Natural killer cell (primary cell): ENCODE measurements at regions not wholly inside any gene's neighbourhood (a gene's known extent, or its start where the extent isn't known, plus 50 kb on each side); places are given as distances from the start of the nearest gene placed in this dataset.

Source experiments
- ATAC-seq, 3 donors: fragments of 150-1000 bp in 2 of 3; fragments of 200-7000 bp in 1 of 3; cut with Tn5 transposase; 1 replicate in 1 of 3; 2 replicates in 2 of 3; pipeline ENCODE4 v1.10.0; 2021; ENCODE audit warnings: mild to moderate bottlenecking in 2 of 3, moderate library complexity in 2 of 3
- DNase-seq, 2 donors: peaks; one replicate each; pipeline versions ENCODE4 v3.0.0 to v3.0.0-alpha.2; 2013 to 2021; ENCODE audit warnings: mixed read lengths in 1 of 2
- H3K27ac ChIP-seq: one replicate; pipeline ENCODE4 v1.5.1; 2013; ENCODE audit warnings: mild to moderate bottlenecking, low read length
- H3K27me3 ChIP-seq: one replicate; pipeline ENCODE4 v1.6.1; 2013; ENCODE audit warnings: low read length; ENCODE audit not compliant: control insufficient read depth, insufficient read depth
- H3K36me3 ChIP-seq: one replicate; pipeline ENCODE4 v1.6.1; 2013; ENCODE audit warnings: low read length; ENCODE audit not compliant: control insufficient read depth, insufficient read depth
- H3K4me1 ChIP-seq: one replicate; pipeline ENCODE4 v1.6.1; 2013; ENCODE audit warnings: low read length; ENCODE audit not compliant: control insufficient read depth, insufficient read depth
- H3K4me3 ChIP-seq: one replicate; pipeline ENCODE4 v1.5.1; 2013; ENCODE audit warnings: low read length
- H3K9me3 ChIP-seq: one replicate; pipeline ENCODE4 v1.6.1; 2013; ENCODE audit warnings: low read length; ENCODE audit not compliant: control insufficient read depth, insufficient read depth
- H3K27ac Mint-ChIP-seq, 2 donors: one replicate each; pipeline ENCODE4 v1.8.0; 2022; ENCODE audit warnings: mild to moderate bottlenecking in 2 of 2, mixed read lengths in 2 of 2, moderate library complexity in 1 of 2
- H3K27me3 Mint-ChIP-seq, 2 donors: one replicate each; pipeline ENCODE4 v1.8.0; 2022; ENCODE audit warnings: low read depth in 2 of 2, mixed read lengths in 2 of 2
- H3K36me3 Mint-ChIP-seq: one replicate; pipeline ENCODE4 v1.8.0; 2022; ENCODE audit warnings: mixed read lengths
- H3K4me1 Mint-ChIP-seq, 2 donors: one replicate each; pipeline ENCODE4 v1.8.0; 2022; ENCODE audit warnings: mixed read lengths in 2 of 2
- H3K4me3 Mint-ChIP-seq: one replicate; pipeline ENCODE4 v1.8.0; 2022; ENCODE audit warnings: mild to moderate bottlenecking, moderate library complexity, mixed read lengths
- H3K9me3 Mint-ChIP-seq, 2 donors: one replicate each; pipeline ENCODE4 v1.8.0; 2022; ENCODE audit warnings: mixed read lengths in 2 of 2
- CTCF ChIP-seq: fragments of 200-600 bp; IDR thresholded peaks from one replicate; pipeline ENCODE4 v1.8.0; 2022; ENCODE audit warnings: antibody characterized with exemption
- WGBS: methylation state at CpG from one replicate; pipeline ENCODE4 v1.1.7; 2013; ENCODE audit warnings: missing lambda C conversion rate; ENCODE audit not compliant: insufficient coverage; 5-methylcytosine and 5-hydroxymethylcytosine counted together
- intact Hi-C: fragments of 100-400 bp; cut with micrococcal nuclease; formaldehyde crosslinking; loops from one replicate; pipeline ENCODE4 v1.14.2; 2022

- H3K27me3 ChIP-seq: no peaks in the 10 kb centered on the region
These were observed 338.5 kb downstream of the PTPRU start for GRCh38 chr1:29574871-29575270.

GRCh38 chr1:29569971-29570634 lies 333.8 kb downstream of the PTPRU start:
- peaks cover 2 to 3% of the 10 kb centered on the region in 2 donors for H3K9me3 Mint-ChIP-seq
- Histone ChIP-seq H3K4me3 (no peak overlapping the region), H3K27ac (no peak overlapping the region), H3K9me3 (peaks cover 17% of the 10 kb centered on the region), H3K27me3 (no peaks in the 10 kb centered on the region), H3K4me1 (no peaks in the 10 kb centered on the region), H3K36me3 (no peaks in the 10 kb centered on the region)
- intact Hi-C loops: no loop called here
- ATAC-seq (no peak), DNase-seq (no peak)
- 83% methylated on average over 5 of the region's 5 CpGs for WGBS
- TF ChIP-seq CTCF: no peak
- H3K4me1 Mint-ChIP-seq: no peaks in the 10 kb centered on the region
- H3K4me3 Mint-ChIP-seq: no peak overlapping the region
- no peaks in the 10 kb centered on the region for H3K36me3 Mint-ChIP-seq
- H3K27me3 Mint-ChIP-seq: peaks cover 5 to 23% of the 10 kb centered on the region in 2 donors
- no peak overlapping the region for H3K27ac Mint-ChIP-seq

More at GRCh38 chr1:29574871-29575270, 338.5 kb downstream of the PTPRU start:
- no peak overlapping the region for H3K27ac Mint-ChIP-seq
- H3K9me3 Mint-ChIP-seq: no peaks in the 10 kb centered on the region
- ATAC-seq (no peak), DNase-seq (no peak)
- Histone ChIP-seq H3K4me3 (no peak overlapping the region), H3K27ac (no peak overlapping the region), H3K9me3 (no peaks in the 10 kb centered on the region), H3K4me1 (no peaks in the 10 kb centered on the region), H3K36me3 (no peaks in the 10 kb centered on the region)
- WGBS: 77% methylated on average over 2 of the region's 2 CpGs
- H3K4me3 Mint-ChIP-seq: no peak overlapping the region
- peaks cover 5 to 20% of the 10 kb centered on the region in 2 donors for H3K27me3 Mint-ChIP-seq
- intact Hi-C loops: no loop called here
- no peaks in the 10 kb centered on the region for H3K36me3 Mint-ChIP-seq
- no peak for TF ChIP-seq CTCF
- H3K4me1 Mint-ChIP-seq: no peaks in the 10 kb centered on the region

- Mint-ChIP-seq H3K4me3 (no peak overlapping the region), H3K9me3 (peaks cover 6 to 7% of the 10 kb centered on the region in 2 donors), H3K27me3 (peaks cover 5 to 12% of the 10 kb centered on the region in 2 donors), H3K36me3 (peaks cover 8% of the 10 kb centered on the region), H3K27ac (no peak overlapping the region), H3K4me1 (no peaks in the 10 kb centered on the region)
- Histone ChIP-seq H3K9me3 (peaks cover 28% of the 10 kb centered on the region), H3K4me1 (no peaks in the 10 kb centered on the region), H3K4me3 (no peak overlapping the region), H3K27me3 (no peaks in the 10 kb centered on the region), H3K36me3 (no peaks in the 10 kb centered on the region), H3K27ac (no peak overlapping the region)
- no peak for DNase-seq
- TF ChIP-seq CTCF: no peak
- intact Hi-C loops: no loop called here
- WGBS: 100% methylated on average over 1 of the region's 1 CpG
- ATAC-seq: no peak
These were observed 330.9 kb downstream of the PTPRU start for GRCh38 chr1:29567257-29567656.

GRCh38 chr1:29565490-29565889 lies 329.2 kb downstream of the PTPRU start:
- TF ChIP-seq CTCF: no peak
- Mint-ChIP-seq H3K36me3 (peaks cover 8% of the 10 kb centered on the region), H3K27me3 (peaks cover 2 to 12% of the 10 kb centered on the region in 2 donors), H3K4me1 (no peaks in the 10 kb centered on the region), H3K27ac (no peak overlapping the region), H3K4me3 (no peak overlapping the region), H3K9me3 (peaks cover 6 to 7% of the 10 kb centered on the region in 2 donors)
- no peaks in the 10 kb centered on the region for H3K36me3 ChIP-seq
- no peak overlapping the region for H3K4me3 ChIP-seq
- H3K4me1 ChIP-seq: no peaks in the 10 kb centered on the region
- ATAC-seq (no peak), DNase-seq (no peak)
- H3K27ac ChIP-seq: no peak overlapping the region
- intact Hi-C loops: no loop called here
- WGBS: 100% methylated on average over 1 of the region's 1 CpG
- H3K9me3 ChIP-seq: peaks cover 29% of the 10 kb centered on the region
- no peaks in the 10 kb centered on the region for H3K27me3 ChIP-seq
